ENCODE measurements at regions not wholly inside any gene's neighbourhood (a gene's known extent, or its start where the extent isn't known, plus 50 kb on each side); places are given as distances from the start of the nearest gene placed in this dataset.
"Not testable (repeated sequence)": the region's sequence is repeated elsewhere in the genome, so short reads cannot be mapped to it uniquely, and the experiment has no call there.

DNA sequence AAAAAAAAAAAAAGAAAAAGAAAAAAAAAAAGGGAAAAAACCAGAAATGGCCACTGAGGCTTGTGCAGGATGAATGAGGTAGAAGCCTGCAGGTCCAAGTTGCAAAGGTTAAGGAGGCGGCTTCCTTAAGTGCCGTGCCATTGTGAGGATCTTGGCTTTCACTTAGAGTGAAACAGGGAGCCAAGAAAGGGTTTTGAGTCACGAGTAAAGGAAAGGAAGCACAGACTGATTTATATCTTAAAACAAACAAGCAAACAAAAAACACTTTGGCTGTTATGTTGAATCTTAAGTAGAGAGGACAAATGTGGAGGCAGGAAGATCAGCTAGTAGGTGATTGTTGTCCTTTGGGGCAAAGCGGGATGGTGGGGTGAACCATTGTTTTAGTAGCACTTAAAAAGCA, 749.7 kb upstream of the SOX11 start:
- DNase-seq = no peak

DNA sequence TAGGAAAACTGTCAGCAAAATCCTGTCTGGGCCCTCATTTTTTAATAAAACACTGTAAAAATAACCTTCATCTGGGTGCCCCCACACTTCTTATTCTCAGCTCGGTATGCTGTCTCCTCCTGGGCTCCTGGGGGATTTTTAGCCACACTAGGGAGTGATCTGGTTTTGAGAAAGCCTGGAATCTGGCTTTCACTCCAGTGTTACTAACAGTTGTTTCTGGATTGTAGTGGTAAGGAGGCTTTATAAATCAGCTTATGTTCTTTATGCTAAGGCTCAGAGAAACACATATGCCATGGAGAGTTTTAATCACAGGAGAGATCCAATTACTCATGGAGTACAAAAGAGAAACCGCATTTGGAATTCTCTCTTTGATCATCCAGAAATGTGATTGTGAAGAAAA, 744.3 kb upstream of the SOX11 start:
- DNase-seq = peak; percentile 96

DNA sequence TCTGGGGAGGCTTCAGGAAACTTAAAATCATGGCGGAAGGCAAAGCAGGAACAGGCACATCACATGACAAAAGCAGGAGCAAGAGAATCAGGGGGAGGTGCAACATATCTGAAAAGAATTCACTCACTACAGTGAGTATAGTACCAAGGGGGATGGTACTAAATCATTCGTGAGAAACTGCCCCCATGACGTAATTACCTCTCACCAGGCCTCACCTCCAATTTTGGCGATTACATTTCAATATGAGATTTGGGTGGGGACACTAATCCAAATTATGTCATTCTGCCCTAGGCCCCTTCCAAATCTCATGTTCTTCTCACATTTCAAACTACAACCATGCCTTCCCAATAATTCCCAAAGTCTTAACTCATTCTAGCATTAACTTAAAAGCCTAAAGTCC, 740.8 kb upstream of the SOX11 start:
- no peak for DNase-seq

DNA sequence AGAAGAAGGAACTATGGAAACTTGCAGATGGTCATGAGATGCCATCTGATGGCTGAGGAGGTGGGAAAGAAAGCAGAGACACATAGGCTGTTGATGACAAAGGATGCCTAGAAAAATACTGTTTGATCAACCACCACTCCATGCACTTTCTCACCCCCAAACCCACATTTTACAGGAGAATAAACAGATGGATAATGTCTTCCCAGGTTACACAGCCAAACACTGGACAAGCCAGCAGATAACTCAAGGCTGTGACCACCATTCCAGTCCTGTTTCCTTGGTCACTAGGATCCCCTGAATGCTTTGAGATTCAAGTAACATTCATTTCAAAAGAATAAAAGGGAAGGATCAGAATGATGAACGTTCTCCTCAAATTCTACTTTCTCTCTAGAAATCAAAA, 733.0 kb upstream of the SOX11 start:
- no peak for DNase-seq

DNA sequence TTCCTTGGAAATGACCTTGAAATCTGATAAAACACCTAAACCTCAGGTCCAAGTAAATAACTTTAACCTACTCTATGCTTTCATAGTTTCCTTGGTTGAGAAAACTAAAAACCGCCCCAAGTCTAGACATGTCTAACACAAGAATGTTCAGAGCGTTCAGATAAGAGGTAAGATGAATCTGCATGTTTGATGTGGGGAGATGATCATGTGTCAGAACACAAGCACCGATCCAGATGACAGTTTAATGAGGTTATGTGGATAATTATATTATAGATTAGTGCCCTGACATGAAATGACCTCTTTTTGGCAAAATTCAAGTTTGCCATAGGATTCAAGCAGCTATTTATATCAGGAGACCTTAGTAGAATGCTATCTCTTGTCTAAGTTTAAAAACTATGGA, 729.8 kb upstream of the SOX11 start:
- peak; percentile 63 for DNase-seq

DNA sequence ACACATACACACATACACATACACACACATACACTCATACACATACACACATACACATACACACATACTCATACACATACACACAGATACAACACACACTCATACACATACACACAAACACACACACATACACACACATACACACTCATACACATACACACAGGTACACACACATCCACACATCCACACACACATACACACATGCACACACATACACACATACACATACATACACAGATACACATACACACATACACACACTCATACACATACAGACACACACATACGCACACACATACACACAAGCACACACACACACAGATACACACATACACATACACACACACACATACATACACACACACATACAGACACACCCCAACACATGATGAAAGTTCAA, 729.1 kb upstream of the SOX11 start:
- no peak for DNase-seq

DNA sequence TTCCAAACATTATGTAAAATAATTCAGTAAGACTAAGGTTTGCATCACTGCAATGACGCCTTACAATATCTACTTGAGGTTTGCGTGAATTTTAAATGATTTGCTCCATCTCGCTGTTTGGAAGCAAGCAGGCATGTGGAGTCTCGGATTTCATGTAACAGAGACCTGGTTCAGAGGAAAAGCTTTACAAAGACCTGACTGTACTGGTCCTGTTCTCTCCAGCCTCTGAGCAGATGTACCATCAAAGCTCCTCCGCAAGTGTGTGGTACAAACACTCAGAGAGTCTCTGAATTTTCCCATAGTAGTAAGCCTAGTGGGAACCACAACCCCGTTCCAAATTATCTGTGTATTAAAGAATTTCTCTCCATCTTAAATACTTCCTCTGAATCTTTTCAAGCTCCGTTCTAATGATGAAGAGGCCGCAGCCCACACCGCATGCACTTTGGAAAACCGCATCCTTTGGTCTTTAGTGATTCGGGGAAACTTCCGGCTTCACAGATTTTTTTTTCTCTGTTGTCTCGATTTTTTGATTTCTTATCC, 728.1 kb upstream of the SOX11 start:
- no peak for DNase-seq

DNA sequence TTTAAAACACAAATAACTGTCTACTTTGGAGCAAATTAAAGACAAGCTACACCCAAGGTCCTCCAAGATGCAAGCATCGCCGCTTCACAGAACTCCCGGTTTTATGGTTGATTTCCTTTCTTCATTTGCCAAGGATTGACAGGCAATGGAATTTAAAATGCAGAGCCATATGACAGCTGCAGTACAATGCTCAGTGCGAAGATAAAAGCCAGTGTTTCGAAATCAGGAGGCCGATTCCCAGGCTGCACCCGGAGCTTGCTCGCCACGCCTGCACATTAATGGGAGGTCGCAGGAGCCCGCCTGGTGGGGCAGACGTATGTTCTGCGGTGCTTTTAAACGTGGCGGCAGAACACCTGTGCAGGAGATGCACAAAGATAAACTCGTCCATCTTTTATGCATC, 727.6 kb upstream of the SOX11 start:
- no peak for DNase-seq

DNA sequence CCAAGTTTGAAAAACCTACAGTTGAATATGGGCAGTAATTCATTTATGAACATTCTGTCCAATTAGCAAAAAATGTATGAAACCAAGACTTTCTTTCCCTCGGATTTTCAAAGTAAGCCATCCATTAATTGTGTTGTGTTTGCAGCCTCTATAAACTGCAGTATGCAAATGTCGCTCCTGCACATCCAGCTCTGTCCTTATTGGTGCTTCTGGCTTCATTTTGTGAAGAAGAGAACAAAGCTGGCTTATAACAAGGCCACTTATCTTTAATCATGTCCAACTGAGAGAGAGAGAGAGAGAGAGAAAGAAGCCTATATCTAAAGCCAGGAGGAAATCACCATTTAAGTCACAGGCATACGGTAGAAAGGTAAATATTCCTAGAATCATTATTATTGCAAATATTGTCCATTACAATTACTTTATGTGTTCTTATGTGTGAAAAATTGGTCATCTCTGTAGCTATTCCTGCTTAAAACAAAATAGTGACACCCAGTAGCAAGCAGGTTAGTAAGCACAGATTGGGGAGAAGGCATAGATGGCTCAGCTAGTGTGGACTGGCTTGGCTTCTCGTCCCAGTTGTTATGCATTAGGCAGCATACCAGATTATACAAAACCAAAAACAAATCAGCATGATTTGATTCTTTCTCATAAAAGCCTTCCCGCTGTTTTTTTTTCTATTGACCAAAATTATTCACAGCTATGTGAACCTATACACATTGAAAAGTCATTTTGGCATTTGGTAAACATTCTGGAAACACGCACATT, 726.4 kb upstream of the SOX11 start:
- no peak for DNase-seq

DNA sequence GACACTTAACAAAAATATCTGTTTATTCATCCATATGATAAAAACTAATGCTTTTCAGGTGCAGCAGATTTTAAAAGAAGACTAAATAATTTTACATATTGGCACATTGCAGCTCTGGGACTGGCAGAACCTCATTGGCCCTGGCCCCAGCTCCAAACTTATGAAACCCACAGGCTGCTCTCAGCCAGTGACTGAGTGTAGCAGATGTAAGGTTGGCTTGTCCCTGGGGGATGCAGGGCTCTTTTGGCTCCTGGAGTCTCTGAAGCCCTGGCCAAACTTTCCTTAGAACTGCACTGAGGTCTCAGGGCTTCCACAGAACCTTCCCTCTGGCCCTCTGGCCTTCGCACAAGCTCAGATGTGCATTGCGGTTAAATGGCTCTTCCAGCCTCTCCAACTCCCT, 725.0 kb upstream of the SOX11 start:
- DNase-seq = no peak

DNA sequence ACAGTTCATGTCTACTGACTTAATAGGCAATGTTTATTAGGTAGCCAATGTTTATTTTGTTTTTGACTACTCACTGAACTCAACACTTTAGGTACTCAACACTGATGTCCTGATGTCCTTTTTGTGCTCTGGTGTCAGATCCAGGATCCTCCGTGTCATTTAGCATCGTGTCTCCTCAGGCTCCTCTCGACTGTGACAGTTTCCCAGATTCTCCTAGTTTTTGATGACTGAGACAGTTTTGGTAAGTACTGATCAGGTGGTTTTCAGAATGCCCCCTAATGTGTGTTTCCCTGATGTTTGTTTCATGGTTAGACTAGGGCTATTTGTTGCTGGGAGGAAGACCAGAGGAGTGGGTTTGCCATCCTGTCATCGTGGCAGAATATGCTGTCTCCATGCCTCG, 719.7 kb upstream of the SOX11 start:
- DNase-seq = no peak

DNA sequence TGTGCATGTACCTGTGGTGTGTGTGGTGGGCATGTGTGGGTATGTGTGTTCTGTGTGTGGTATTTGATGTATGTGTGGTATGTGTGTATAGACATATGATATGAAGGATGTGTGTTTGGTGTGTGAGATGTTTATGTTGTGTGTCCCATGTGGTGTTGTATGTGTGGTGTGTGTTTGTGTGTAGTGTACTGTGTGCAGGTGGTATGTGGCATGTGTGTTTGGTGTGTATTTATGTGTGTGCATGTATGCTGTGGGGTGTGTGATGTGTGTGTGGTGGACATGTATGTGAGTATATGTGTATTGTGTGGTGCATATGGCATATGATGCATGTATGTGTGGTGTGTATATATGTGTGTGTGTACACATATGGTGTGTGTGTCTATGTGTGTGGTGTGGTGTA, 718.8 kb upstream of the SOX11 start:
- DNase-seq = no peak

DNA sequence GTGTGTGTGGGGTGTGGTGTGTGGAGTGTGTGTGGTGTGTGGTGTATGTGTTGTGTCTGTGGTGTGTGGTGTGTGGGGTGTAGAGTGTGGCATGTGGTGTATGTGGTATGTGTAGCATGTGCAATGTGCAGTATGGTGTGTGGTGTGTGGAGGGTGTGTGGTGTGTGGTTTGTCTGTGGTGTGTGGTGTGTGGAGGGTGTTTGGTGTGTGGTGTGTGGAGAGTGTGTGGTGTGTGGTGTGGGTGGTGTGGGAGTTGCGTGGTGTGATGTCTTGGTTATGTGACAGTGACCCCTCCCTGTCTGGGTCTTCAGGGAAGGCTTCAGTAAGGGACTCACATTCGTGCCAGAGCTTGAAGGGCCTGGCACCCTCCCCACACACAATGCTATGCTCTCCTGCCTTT, 718.2 kb upstream of the SOX11 start:
- DNase-seq = no peak

DNA sequence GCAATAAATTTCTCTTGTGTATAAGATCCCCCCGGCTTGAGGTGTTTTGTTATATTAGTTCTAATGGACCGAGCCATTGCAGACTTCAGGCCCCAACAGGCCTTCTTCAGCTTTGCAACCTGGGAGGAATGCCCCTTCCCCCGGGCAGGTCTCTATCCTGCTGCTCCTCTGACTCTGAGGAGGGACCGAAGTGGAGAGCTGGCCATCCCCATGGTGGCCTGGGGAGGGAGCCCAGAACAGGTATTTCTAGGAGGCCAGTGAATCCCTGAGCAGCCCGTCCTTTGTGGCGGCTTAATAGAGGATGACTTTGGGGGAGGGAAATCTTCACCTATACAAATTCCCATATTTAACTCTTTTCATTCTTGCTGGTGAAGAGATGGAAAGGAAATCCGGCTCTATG, 715.8 kb upstream of the SOX11 start:
- no peak for DNase-seq

DNA sequence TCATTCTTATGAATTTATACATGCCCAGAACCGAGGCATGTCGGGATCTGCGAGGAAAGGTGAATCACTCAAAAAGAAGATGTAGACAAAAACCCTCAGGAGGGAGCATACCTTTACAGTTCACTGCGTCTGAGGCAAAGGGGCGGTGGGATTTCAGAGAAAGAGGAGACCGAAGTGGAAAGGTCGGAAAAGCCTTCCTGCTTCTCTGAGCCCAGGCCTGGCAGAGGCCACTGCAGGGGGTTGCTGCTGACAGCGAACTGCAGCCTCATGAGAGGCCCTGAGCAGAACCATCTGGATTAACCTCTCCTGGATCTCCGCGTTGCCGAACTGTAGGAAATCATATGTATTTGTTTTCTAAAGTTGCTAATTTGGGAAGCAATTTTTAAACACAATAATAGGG, 713.1 kb upstream of the SOX11 start:
- DNase-seq = no peak

DNA sequence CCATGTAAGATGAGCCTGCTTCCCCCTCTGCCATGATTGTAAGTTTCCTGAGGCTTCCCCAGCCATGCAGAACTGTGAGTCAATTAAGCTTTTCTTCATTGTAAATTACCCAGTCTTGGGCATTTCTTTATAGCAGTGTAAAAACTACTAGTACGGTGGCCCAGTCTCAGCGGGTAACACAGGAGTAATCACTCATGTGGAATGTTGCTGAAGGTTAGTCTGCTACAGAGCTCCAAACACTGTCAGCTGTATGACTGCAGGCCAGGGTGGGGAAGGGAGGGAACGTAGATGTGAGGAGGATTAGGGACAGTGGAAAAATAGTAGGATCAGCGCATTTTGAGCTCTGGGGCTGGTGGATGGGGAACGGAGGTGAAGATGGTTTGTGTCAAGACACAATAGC, 711.2 kb upstream of the SOX11 start:
- DNase-seq = no peak

DNA sequence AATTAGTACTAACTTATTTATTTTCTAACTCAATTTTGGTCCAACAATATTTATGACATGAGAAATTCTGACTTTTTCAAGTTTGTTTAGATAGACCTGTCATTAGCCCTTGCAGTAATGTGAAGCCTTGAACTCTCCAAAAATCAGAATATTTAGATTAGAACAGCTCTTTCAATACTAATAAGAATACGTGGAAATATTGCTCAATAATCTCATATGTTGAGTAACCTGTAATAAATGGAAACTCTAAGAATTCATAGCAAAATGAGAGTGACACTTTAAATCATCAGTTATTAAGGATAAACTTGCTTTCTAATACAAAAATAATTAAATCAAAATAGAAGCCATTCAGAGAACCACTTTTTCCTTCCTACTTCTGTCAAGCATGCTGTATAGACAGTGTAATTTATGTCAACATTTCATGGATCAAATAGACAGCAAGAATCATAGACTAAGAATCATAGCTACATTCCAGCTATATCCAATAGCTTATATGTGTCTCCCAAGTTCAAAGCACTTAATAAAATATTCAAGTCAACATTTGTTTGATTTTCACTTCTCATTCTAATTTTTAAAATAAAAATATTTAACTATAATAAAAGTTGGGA, 710.3 kb upstream of the SOX11 start:
- DNase-seq = no peak

DNA sequence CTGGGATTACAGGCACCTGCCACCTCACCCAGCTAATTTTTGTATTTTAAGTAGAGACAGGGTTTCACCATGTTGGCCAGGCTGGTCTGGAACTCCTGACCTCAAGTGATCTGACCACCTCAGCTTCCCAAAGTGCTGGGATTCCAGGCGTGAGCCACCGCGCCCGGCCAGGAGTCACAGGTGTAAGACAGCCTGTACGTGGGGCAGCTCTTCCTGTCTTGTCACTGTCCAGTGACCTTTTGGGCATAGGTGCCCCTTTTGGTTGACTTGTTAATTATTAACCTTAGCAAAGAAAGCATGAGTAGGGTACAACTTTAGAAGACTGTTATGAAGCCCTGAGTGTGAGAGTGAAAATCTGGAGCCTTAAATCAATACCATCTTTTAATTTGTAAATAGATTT, 703.7 kb upstream of the SOX11 start:
- not testable (repeated sequence) for DNase-seq

DNA sequence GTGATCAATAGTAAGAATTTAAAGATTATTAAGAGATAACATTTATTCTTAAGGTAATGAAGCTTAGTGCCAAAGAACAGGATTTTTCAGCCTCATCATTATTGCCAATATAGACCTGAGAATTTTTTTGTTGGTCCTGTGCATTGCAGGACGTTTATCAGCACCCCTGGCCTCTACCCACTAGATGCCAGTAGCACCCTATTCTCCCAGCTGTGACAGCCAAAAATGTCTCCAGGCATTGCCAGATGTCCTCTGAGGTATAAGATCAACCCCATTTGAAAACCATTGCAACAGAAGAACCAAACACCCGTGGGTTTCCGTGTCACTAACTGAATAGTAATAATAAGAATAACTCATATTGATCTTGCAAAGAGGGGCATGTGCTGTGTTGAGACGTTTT, 700.0 kb upstream of the SOX11 start:
- DNase-seq = peak; percentile 68

DNA sequence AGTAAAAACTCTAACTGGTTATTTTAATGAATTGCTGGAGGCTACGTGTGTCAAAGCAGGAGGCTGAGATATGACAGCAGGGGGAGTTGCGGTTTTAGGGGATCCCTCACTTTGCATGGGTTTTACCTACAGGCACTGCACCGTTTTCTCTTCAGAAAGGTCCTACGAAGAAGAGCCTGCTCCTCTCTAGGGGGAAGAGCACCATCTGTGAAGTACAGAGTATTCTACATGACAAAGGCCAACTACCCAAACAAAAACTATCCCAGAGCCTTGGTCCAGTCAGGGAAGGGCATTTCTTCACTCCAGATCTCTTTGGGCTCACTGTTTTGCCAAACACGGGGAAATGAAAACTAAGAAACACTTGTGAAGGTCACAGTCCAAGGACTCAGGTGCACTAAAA, 696.7 kb upstream of the SOX11 start:
- no peak for DNase-seq

DNA sequence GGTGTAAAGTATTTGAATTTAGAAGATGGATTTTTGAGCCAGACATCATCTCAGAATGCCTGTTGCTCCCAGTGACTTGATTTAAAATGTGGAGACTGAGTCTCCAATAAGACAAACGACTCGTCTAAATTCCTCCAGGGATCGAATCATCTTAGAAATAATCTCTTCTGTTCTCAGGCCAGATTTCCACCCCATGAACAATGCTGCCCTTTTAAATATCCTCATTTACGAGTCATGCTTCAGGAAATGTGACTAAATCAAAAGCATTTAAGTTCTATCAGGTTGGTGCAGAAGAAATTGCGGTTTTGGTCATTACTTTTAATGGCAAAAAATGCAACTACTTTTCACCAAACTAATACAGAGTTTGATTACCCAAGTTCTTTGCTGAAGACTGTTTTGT, 684.6 kb upstream of the SOX11 start:
- DNase-seq = no peak

DNA sequence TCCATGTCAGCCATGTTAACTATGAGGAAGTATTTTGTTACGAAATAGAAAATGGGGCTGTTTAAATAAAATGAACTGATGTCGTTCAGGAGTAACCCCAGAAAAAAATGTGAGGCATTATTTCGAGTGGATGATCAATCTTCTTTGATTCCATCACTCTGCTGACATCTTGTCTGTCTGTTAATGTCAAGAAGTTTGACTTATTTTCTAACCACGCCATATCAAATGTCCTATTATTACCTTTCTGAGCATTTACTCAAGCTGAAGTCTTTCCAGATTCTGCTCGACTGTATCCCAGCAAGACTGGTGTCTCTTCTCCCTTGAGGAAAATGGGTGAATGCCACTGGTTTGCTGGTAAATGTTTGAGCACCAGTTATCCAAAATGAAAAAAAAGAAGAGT, 672.9 kb upstream of the SOX11 start:
- DNase-seq = no peak

DNA sequence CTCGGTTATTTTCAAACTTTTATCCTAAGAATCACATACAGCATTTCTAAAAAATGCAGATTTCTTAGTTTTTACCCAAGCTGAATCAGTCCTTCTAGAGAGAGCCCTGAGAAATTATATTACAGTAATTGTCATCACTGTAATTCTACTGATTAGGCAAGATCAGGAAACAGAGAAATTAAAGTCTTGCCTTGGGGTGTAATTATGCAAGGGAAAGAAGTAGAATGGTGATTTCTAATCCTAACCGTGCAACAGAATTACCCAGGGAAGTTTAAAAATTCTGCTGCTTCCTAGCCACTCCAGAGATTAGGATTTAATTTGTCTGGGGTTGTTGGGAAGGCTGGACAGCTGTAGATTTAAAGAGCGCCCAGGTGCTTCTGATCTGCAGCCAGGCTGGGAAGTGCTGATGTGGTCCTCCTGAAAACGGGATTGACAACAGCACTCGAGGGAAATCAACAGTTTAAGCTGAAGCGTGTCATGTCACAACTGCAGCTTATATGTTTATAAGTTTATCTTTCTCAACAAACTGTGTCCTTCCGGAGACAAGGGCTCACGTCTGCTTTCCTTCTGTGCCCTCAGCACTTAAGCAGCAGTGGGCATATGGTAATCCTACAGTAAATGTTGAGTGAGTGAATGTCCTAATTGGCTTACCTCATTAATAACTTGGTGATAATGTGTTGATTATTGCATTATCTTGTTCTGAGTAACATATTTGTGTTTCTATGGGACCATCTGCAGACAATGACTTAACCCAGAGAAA, 671.9 kb upstream of the SOX11 start:
- DNase-seq = peak; percentile 99

DNA sequence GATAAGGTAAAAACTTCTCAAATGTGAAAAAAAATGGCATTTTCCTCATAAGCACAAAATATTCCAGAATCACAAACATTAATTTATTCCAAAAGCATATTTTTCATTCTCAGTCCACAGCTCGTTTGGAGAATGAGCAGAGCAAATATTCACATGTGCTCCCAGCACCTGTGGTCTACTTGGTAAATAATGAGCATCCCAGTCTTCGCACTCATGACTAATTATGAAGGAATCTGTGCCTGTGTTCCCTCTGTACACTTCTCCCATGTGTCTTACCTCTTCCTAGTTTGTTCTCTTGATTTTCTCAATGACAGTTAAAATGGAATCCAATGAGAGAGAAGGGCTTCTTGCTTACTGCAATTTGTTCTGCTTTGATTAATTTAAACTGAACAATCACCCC, 671.0 kb upstream of the SOX11 start:
- peak; percentile 66 for DNase-seq

Measured in NCI-H82 (cell line).